ENCODE measurements at regions not wholly inside any gene's neighbourhood (a gene's known extent, or its start where the extent isn't known, plus 50 kb on each side); places are given as distances from the start of the nearest gene placed in this dataset.
"Not testable (repeated sequence)": the region's sequence is repeated elsewhere in the genome, so short reads cannot be mapped to it uniquely, and the experiment has no call there.

DNA sequence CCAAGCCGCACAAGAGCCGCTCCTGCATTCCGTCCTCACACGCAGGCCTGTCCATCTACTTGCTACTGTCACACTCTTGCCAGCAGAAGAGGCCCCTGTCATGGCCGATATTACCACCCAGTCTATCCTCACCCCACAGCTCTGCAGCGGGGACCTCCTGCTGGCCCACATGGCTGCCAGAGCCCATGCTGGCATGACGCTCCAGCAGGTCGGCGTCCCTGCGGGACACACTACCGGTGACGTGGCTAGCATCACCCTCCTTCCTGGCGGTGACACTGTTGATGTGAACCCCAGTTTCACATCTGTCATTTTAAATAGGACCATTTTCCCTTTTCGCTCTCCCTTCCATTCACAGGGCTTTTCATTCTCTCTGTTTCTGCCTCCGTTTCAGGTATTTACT, 530.0 kb downstream of the CWH43 start:
- H3K23ac ChIP-seq (ENCODE audit: insufficient read length); H3K79me2 ChIP-seq (ENCODE audit: control insufficient read depth in 1 of 2, insufficient read depth in 2 of 2, low read length in 2 of 2); H3K9ac ChIP-seq (replicated peaks in 1 of 4; ENCODE audit: extremely low read depth in 1 of 4, low read depth in 3 of 4, low read length in 3 of 4); H2BK12ac ChIP-seq (ENCODE audit: low read depth, low read length); DNase-seq (ENCODE audit: low read depth in 1 of 2, low spot score in 2 of 2); POLR2A ChIA-PET (ENCODE audit: partially characterized antibody); H4K20me1 ChIP-seq (replicated peaks in 1 of 2; ENCODE audit: control insufficient read depth in 1 of 2, insufficient read depth in 2 of 2, low read length in 2 of 2); H3K14ac ChIP-seq (ENCODE audit: insufficient read length); H3K18ac ChIP-seq (ENCODE audit: extremely low read depth, low read length); H3K4me1 ChIP-seq (replicated peaks in 1 of 4; ENCODE audit: control insufficient read depth in 3 of 4, insufficient read depth in 4 of 4, low read length in 3 of 4); H2BK120ac ChIP-seq (replicated peaks; ENCODE audit: low read depth, low read length); H3K4me3 ChIP-seq (ENCODE audit: extremely low read depth in 1 of 4, insufficient read depth in 2 of 4, low read depth in 3 of 4, low read length in 4 of 4); H3K36me3 ChIP-seq (ENCODE audit: control insufficient read depth in 2 of 4, insufficient read depth in 4 of 4, low read length in 3 of 4); H3K27ac ChIP-seq (ENCODE audit: low read depth, low read length); H3K23me2 ChIP-seq (ENCODE audit: low read depth, low read length); H3K79me1 ChIP-seq (ENCODE audit: low read depth, low read length); H3K27me3 ChIP-seq (replicated peaks in 1 of 4; ENCODE audit: control insufficient read depth in 3 of 4, extremely low read depth in 1 of 4, insufficient read depth in 3 of 4, low read length in 3 of 4); H3K4me2 ChIP-seq (ENCODE audit: insufficient read depth in 1 of 2, low read depth in 2 of 2, low read length in 2 of 2); H2BK20ac ChIP-seq (ENCODE audit: low read length); H4K8ac ChIP-seq (ENCODE audit: extremely low read depth, insufficient read depth, low read length); H2AFZ ChIP-seq (ENCODE audit: low read length); H2AK5ac ChIP-seq (ENCODE audit: low read depth, low read length); H4K91ac ChIP-seq (replicated peaks; ENCODE audit: insufficient read length, low read length); FAIRE-seq; H3K4ac ChIP-seq (replicated peaks; ENCODE audit: insufficient read length, low read depth, low read length); H2BK5ac ChIP-seq (ENCODE audit: low read depth, low read length); H2BK15ac ChIP-seq (ENCODE audit: low read length); H3K56ac ChIP-seq (replicated peaks; ENCODE audit: insufficient read length, low read depth, low read length); CTCF ChIA-PET (ENCODE audit: partially characterized antibody); H4K5ac ChIP-seq (ENCODE audit: insufficient read length, low read depth, low read length): not testable (repeated sequence)
- WGBS, 2 experiments (ENCODE audit: extremely low coverage in 1 of 2, insufficient coverage in 1 of 2, insufficient read length in 1 of 2, insufficient replicate concordance in 2 of 2, low coverage in 1 of 2, low lambda C conversion rate in 2 of 2, missing lambda C conversion rate in 1 of 2) = 85% methylated on average over 15 of the region's 15 CpGs; no CpG with 5 or more reads in 1 of the 2 experiments
- peaks cover 42 to 79% of the 10 kb centered on the region in 2 experiments for H3K9me3 ChIP-seq (ENCODE audit: insufficient read depth in 2 of 2, low read depth in 1 of 2, low read length in 1 of 2)

All from H1 (cell line).